IPS-20b (cell line): ENCODE measurements at regions not wholly inside any gene's neighbourhood (a gene's known extent, or its start where the extent isn't known, plus 50 kb on each side); places are given as distances from the start of the nearest gene placed in this dataset.
"Not testable (repeated sequence)": the region's sequence is repeated elsewhere in the genome, so short reads cannot be mapped to it uniquely, and the experiment has no call there.

Experiments used
- H3K27ac ChIP-seq: one replicate; pipeline ENCODE4 v1.5.1; 2013; ENCODE audit warnings: low read length
- H3K27me3 ChIP-seq: 2 replicates; pipeline ENCODE4 v1.6.1; 2013; ENCODE audit warnings: mild to moderate bottlenecking, low read length, inconsistent platforms; ENCODE audit not compliant: insufficient read depth
- H3K36me3 ChIP-seq: 2 replicates; pipeline ENCODE4 v1.6.1; 2013; ENCODE audit warnings: low read depth, mild to moderate bottlenecking, inconsistent platforms, low read length, moderate library complexity; ENCODE audit not compliant: insufficient read depth
- H3K4me1 ChIP-seq: 2 replicates; pipeline ENCODE4 v1.6.1; 2013; ENCODE audit warnings: mild to moderate bottlenecking, control low read depth, inconsistent platforms, low read length, moderate library complexity; ENCODE audit not compliant: insufficient read depth
- H3K4me3 ChIP-seq: 2 replicates; pipeline ENCODE4 v1.5.1; 2013; ENCODE audit warnings: mild to moderate bottlenecking, low read length, inconsistent platforms
- H3K9ac ChIP-seq: 2 replicates; pipeline ENCODE4 v1.6.1; 2013; ENCODE audit warnings: low read depth, mild to moderate bottlenecking, inconsistent platforms, low read length, moderate library complexity
- H3K9me3 ChIP-seq: 2 replicates; pipeline ENCODE4 v1.6.1; 2013; ENCODE audit warnings: mild to moderate bottlenecking, low read depth, low read length, inconsistent platforms; ENCODE audit not compliant: insufficient read depth

DNA sequence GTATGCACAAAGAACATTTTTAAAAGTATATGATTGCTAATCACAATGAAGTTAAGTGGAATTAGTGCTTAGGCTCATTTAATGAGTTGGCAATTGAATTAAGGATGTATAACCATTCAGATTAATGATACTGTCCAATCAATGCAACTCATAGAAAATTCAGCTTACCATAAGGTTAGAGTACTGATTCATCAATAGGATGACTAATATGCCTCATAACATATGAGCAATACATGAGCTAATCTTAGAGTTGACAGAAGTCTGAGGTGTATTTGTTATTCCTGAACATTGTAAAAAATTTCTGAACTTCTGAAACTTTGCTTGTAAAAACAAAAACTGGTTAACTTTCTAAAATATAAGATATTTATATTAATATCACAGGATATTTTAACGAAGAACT, 118.3 kb upstream of the NETO1 start:
- Histone ChIP-seq H3K4me3 (no peak overlapping the region), H3K36me3 (no peaks in the 10 kb centered on the region), H3K27ac (no peak overlapping the region), H3K4me1 (no peaks in the 10 kb centered on the region), H3K27me3 (no peaks in the 10 kb centered on the region), H3K9ac (no peak overlapping the region), H3K9me3 (no peaks in the 10 kb centered on the region)

DNA sequence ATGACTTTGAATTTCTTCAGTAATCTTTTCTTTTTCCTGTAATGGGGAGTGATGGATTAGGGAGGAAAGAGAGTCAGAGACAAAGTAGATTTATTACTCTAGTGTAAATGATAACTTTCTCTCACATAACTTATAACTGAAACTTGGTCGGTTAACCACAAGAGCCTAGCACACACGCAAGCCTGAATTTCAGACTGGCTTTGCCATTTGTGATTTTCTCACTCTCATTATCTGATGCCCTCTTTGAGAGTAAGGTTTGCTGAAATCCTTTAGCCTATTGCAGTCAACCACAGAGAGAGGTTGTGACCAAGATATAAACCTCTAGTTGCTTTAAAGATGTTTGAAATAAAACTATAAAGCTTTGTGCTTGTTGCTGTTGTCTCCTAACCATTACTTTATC, 117.9 kb upstream of the NETO1 start:
- Histone ChIP-seq H3K27ac (no peak overlapping the region), H3K9ac (no peak overlapping the region), H3K4me1 (no peaks in the 10 kb centered on the region), H3K27me3 (no peaks in the 10 kb centered on the region), H3K4me3 (no peak overlapping the region), H3K36me3 (no peaks in the 10 kb centered on the region), H3K9me3 (no peaks in the 10 kb centered on the region)

GRCh38 chr18:72984290-72984689, 116.5 kb upstream of the NETO1 start:
- no peaks in the 10 kb centered on the region for H3K4me1 ChIP-seq
- no peaks in the 10 kb centered on the region for H3K9me3 ChIP-seq
- H3K27ac ChIP-seq: no peak overlapping the region
- no peaks in the 10 kb centered on the region for H3K36me3 ChIP-seq
- H3K4me3 ChIP-seq: no peak overlapping the region
- H3K27me3 ChIP-seq: no peaks in the 10 kb centered on the region
- H3K9ac ChIP-seq: no peak overlapping the region

DNA sequence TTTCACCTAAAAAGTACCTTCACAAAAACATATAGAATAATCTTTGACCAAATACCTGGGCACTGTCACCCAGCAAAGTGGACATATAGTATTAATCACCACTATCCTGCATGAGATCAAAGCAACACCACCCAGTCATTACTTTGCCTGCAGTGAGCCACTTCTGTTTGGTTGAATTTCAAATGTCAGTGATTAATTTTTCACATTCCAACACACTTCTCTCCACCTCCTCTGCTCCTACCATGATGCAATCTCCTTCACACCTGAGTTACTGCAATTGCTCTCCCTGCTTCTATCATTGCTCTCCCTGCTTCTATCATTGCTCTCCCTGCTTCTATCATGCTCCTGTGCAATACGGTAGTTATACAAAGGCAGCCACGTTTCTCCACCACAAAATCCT, 106.1 kb upstream of the NETO1 start:
- H3K9me3 ChIP-seq: no peaks in the 10 kb centered on the region
- H3K9ac ChIP-seq: no peak overlapping the region
- no peaks in the 10 kb centered on the region for H3K27me3 ChIP-seq
- H3K36me3 ChIP-seq: no peaks in the 10 kb centered on the region
- H3K27ac ChIP-seq: no peak overlapping the region
- no peak overlapping the region for H3K4me3 ChIP-seq
- no peaks in the 10 kb centered on the region for H3K4me1 ChIP-seq

DNA sequence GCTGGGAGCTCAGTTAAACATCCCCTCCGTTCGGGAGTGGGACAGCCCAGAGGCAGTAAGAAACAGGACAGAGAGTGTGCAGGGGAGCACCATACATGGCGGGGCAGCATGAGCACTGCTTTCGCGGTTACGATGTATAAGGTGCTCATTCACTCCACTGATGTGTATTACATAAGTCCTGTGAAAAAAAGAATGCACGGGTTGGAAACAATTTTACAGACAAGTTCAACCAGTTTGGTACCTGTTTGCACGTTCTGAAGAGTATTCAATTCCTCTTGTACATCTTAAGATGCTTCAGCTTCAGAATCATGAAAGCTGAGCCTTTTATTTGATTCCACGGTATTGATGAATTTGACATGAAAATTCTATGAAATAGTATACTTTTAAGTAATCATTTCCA, 97.8 kb upstream of the NETO1 start:
- Histone ChIP-seq H3K36me3 (no peaks in the 10 kb centered on the region), H3K9ac (no peak overlapping the region), H3K4me1 (no peaks in the 10 kb centered on the region), H3K9me3 (no peaks in the 10 kb centered on the region), H3K27me3 (no peaks in the 10 kb centered on the region), H3K27ac (no peak overlapping the region), H3K4me3 (no peak overlapping the region)

DNA sequence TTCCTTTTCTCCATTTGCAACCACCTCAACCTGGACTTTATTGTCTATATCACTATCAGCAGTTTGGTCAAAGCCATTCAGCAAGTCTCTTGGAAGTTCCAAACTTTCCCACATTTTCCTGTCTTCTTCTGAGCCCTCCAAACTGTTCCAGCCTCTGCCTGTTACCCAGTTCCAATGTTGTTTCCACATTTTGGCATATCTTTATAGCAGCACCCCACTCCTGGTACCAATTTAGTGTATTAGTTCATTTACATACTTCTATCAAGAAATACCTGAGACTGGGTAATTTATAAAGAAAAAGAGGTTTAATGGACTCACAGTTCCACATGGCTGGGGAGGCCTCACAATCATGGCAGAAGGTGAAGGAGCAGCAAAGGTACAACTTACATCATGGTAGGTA, 90.4 kb upstream of the NETO1 start:
- H3K4me1 ChIP-seq, H3K36me3 ChIP-seq, H3K27ac ChIP-seq, H3K27me3 ChIP-seq, H3K9ac ChIP-seq, H3K4me3 ChIP-seq: not testable (repeated sequence)
- peaks cover 26% of the 10 kb centered on the region for H3K9me3 ChIP-seq

GRCh38 chr18:72948439-72948838, 80.7 kb upstream of the NETO1 start:
- Histone ChIP-seq H3K9ac (no peak overlapping the region), H3K27me3 (no peaks in the 10 kb centered on the region), H3K36me3 (no peaks in the 10 kb centered on the region), H3K4me1 (no peaks in the 10 kb centered on the region), H3K27ac (no peak overlapping the region), H3K4me3 (no peak overlapping the region), H3K9me3 (no peaks in the 10 kb centered on the region)

- H3K36me3 ChIP-seq: no peaks in the 10 kb centered on the region
- no peak overlapping the region for H3K27ac ChIP-seq
- no peaks in the 10 kb centered on the region for H3K27me3 ChIP-seq
- H3K4me1 ChIP-seq: no peaks in the 10 kb centered on the region
- no peak overlapping the region for H3K4me3 ChIP-seq
- H3K9ac ChIP-seq: no peak overlapping the region
- no peaks in the 10 kb centered on the region for H3K9me3 ChIP-seq
Observed at GRCh38 chr18:72942766-72943165, 75.0 kb upstream of the NETO1 start.

GRCh38 chr18:72940986-72941385, 73.2 kb upstream of the NETO1 start:
- Histone ChIP-seq H3K9ac (no peak overlapping the region), H3K27me3 (no peaks in the 10 kb centered on the region), H3K27ac (no peak overlapping the region)

GRCh38 chr18:72940509-72940908, 72.7 kb upstream of the NETO1 start:
- no peak overlapping the region for H3K9ac ChIP-seq
- H3K27me3 ChIP-seq: no peaks in the 10 kb centered on the region
- H3K9me3 ChIP-seq: no peaks in the 10 kb centered on the region
- H3K4me3 ChIP-seq: no peak overlapping the region
- H3K4me1 ChIP-seq: no peaks in the 10 kb centered on the region
- no peak overlapping the region for H3K27ac ChIP-seq
- H3K36me3 ChIP-seq: no peaks in the 10 kb centered on the region

More at GRCh38 chr18:72940986-72941385, 73.2 kb upstream of the NETO1 start:
- no peak overlapping the region for H3K4me3 ChIP-seq
- H3K9me3 ChIP-seq: no peaks in the 10 kb centered on the region
- no peaks in the 10 kb centered on the region for H3K36me3 ChIP-seq
- H3K4me1 ChIP-seq: no peaks in the 10 kb centered on the region

- H3K4me1 ChIP-seq: no peaks in the 10 kb centered on the region
- no peak overlapping the region for H3K27ac ChIP-seq
- no peaks in the 10 kb centered on the region for H3K27me3 ChIP-seq
- no peaks in the 10 kb centered on the region for H3K36me3 ChIP-seq
- no peak overlapping the region for H3K9ac ChIP-seq
- H3K4me3 ChIP-seq: no peak overlapping the region
- H3K9me3 ChIP-seq: no peaks in the 10 kb centered on the region
Observed at GRCh38 chr18:72935744-72936143, 68.0 kb upstream of the NETO1 start.

GRCh38 chr18:72922895-72923294, 55.1 kb upstream of the NETO1 start:
- Histone ChIP-seq H3K9me3 (peaks cover 12% of the 10 kb centered on the region), H3K27me3 (no peaks in the 10 kb centered on the region), H3K27ac (no peak overlapping the region), H3K36me3 (no peaks in the 10 kb centered on the region), H3K4me3 (no peak overlapping the region), H3K4me1 (no peaks in the 10 kb centered on the region; the same call in 1 of the 2 replicates), H3K9ac (no peak overlapping the region)
